A673 (cell line): ENCODE measurements at regions not wholly inside any gene's neighbourhood (a gene's known extent, or its start where the extent isn't known, plus 50 kb on each side); places are given as distances from the start of the nearest gene placed in this dataset.

Experiments used
- EZH2 ChIP-seq: fragments of 200-600 bp; sonication (generic); IDR thresholded peaks from 2 replicates; pipeline ENCODE4 v1.6.1; 2017; ENCODE audit warnings: borderline replicate concordance, low read depth, mild to moderate bottlenecking, mixed read lengths, antibody characterized with exemption, low read length; ENCODE audit not compliant: poor library complexity, severe bottlenecking
- TF ChIP-seq, protein P1 (sequence below): fragments of 300-800, 200-600 bp; sonication (generic); conservative IDR thresholded peaks from 2 replicates; pipeline ENCODE4 v1.5.1; 2017; ENCODE audit warnings: low read depth, mild to moderate bottlenecking, antibody characterized with exemption, low read length, moderate library complexity, mixed read lengths

DNA sequence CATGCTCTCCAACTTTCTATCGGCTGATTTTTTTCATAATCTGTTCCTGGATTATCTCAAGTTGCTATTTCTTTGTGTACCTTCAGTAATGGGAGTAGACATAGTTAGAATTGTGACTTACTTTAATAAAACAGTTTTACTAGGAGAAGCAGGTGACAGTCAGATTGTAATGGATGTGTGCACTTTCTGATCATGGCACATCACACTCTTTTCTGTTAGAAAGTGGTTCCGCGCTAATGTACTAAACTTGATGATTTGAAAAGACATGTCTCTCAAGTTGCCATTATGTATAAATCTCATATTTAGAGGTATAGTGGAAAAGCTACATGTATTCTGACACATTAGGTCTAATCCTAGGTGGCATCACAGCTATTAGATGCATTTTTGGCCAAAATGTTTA lies 121.3 kb upstream of the CDH8 start:
- TF ChIP-seq, protein P1, sequence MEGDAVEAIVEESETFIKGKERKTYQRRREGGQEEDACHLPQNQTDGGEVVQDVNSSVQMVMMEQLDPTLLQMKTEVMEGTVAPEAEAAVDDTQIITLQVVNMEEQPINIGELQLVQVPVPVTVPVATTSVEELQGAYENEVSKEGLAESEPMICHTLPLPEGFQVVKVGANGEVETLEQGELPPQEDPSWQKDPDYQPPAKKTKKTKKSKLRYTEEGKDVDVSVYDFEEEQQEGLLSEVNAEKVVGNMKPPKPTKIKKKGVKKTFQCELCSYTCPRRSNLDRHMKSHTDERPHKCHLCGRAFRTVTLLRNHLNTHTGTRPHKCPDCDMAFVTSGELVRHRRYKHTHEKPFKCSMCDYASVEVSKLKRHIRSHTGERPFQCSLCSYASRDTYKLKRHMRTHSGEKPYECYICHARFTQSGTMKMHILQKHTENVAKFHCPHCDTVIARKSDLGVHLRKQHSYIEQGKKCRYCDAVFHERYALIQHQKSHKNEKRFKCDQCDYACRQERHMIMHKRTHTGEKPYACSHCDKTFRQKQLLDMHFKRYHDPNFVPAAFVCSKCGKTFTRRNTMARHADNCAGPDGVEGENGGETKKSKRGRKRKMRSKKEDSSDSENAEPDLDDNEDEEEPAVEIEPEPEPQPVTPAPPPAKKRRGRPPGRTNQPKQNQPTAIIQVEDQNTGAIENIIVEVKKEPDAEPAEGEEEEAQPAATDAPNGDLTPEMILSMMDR = no peak
- no peak for TF ChIP-seq EZH2
